Astrocyte (in vitro differentiated cells and primary cell): ENCODE measurements at regions not wholly inside any gene's neighbourhood (a gene's known extent, or its start where the extent isn't known, plus 50 kb on each side); places are given as distances from the start of the nearest gene placed in this dataset.
A peak's percentile ranks its signal among the peaks of the same experiment; 100 is the strongest.

Source experiments
- DNase-seq: peaks from one replicate; pipeline ENCODE4 v3.0.0-alpha.2; 2010; ENCODE audit warnings: low read depth
- FAIRE-seq: peaks from 2 replicates; lab custom pipeline; 2011; peaks lifted over from hg19 to GRCh38; lab: Jason Lieb, UNC
- H2AFZ ChIP-seq: 2 replicates; pipeline ENCODE4 v1.6.0; 2012; ENCODE audit warnings: low read depth, low read length, inconsistent platforms
- H3K27ac ChIP-seq: 2 replicates; pipeline ENCODE4 v1.5.1; 2011; ENCODE audit warnings: low read depth, low read length, inconsistent platforms
- H3K27me3 ChIP-seq: 2 replicates; pipeline ENCODE4 v1.6.0; 2011; ENCODE audit warnings: low read length, inconsistent platforms; ENCODE audit not compliant: insufficient read depth
- H3K36me3 ChIP-seq: 2 replicates; pipeline ENCODE4 v1.5.1; 2011; ENCODE audit warnings: low read length, inconsistent platforms; ENCODE audit not compliant: insufficient read depth
- H3K4me1 ChIP-seq: 2 replicates; pipeline ENCODE4 v1.5.1; 2011; ENCODE audit warnings: low read length, inconsistent platforms; ENCODE audit not compliant: insufficient read depth
- H3K4me2 ChIP-seq: 2 replicates; pipeline ENCODE4 v1.6.0; 2012; ENCODE audit warnings: low read length, inconsistent platforms
- H3K4me3 ChIP-seq: 2 replicates; pipeline ENCODE4 v1.5.1; 2011; ENCODE audit warnings: low read depth, mild to moderate bottlenecking, low read length, inconsistent platforms; ENCODE audit not compliant: insufficient read depth
- H3K79me2 ChIP-seq: 2 replicates; pipeline ENCODE4 v1.6.0; 2012; ENCODE audit warnings: mild to moderate bottlenecking, low read length, inconsistent platforms; ENCODE audit not compliant: insufficient read depth
- H3K9ac ChIP-seq: 2 replicates; pipeline ENCODE4 v1.6.0; 2012; ENCODE audit warnings: mild to moderate bottlenecking, low read length, inconsistent platforms
- H3K9me3 ChIP-seq: 2 replicates; pipeline ENCODE4 v1.5.1; 2012; ENCODE audit warnings: low read depth, mild to moderate bottlenecking, low read length, inconsistent platforms; ENCODE audit not compliant: insufficient read depth
- H4K20me1 ChIP-seq: 2 replicates; pipeline ENCODE4 v1.6.0; 2012; ENCODE audit warnings: low read length, inconsistent platforms; ENCODE audit not compliant: insufficient read depth
- H3K27ac Mint-ChIP-seq: one replicate; pipeline ENCODE4 v1.8.0; 2021; ENCODE audit warnings: mild to moderate bottlenecking, mixed read lengths; ENCODE audit not compliant: unreplicated experiment
- H3K27me3 Mint-ChIP-seq: one replicate; pipeline ENCODE4 v1.8.0; 2021; ENCODE audit warnings: low read depth, mixed read lengths; ENCODE audit not compliant: unreplicated experiment
- H3K36me3 Mint-ChIP-seq: one replicate; pipeline ENCODE4 v1.8.0; 2021; ENCODE audit warnings: low read depth, mixed read lengths; ENCODE audit not compliant: unreplicated experiment
- H3K4me1 Mint-ChIP-seq: one replicate; pipeline ENCODE4 v1.8.0; 2021; ENCODE audit warnings: low read depth, mixed read lengths; ENCODE audit not compliant: unreplicated experiment
- H3K4me3 Mint-ChIP-seq: one replicate; pipeline ENCODE4 v1.8.0; 2021; ENCODE audit warnings: mild to moderate bottlenecking, moderate library complexity, mixed read lengths; ENCODE audit not compliant: unreplicated experiment
- H3K9me3 Mint-ChIP-seq: one replicate; pipeline ENCODE4 v1.8.0; 2021; ENCODE audit warnings: mild to moderate bottlenecking, mixed read lengths; ENCODE audit not compliant: unreplicated experiment
- EZH2 ChIP-seq: IDR thresholded peaks from 2 replicates; pipeline ENCODE4 v1.6.1; 2012; ENCODE audit warnings: mild to moderate bottlenecking, low read length, inconsistent platforms; ENCODE audit not compliant: insufficient read depth
- TF ChIP-seq, protein P1 (sequence below): IDR thresholded peaks from 2 replicates; pipeline ENCODE4 v1.5.1; 2011; ENCODE audit warnings: low read depth, mild to moderate bottlenecking, inconsistent platforms, low read length, moderate library complexity; ENCODE audit not compliant: insufficient read depth

DNA sequence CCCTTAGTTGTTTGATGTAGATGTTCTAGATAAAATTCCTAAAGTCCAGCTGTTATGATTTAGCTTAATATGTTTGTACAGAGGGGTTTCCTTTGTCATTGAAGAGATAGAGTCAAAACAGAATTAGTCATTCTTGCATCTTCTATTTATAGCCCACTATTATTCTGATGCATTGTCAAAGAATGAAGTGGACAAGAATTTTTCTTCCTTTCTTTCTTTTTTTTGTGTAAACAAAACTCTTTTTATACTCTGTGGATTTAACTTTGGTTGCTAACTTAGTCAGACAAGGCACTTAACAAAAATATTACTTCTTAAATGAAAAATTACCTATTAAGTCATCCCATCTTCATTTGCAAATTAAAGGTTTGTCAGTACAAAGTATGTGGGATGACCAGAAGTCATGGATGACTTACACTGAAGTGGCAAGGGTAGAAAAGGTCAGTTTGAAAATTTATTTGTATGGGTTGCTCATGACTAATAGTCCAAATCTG, 215.6 kb upstream of the DDHD1 start:
- Histone ChIP-seq H2AFZ (no peak overlapping the region), H3K36me3 (no peaks in the 10 kb centered on the region), H3K9ac (peak overlapping the region; percentile 29), H3K79me2 (no peaks in the 10 kb centered on the region), H3K27ac (peak overlapping the region; percentile 53), H3K27me3 (no peaks in the 10 kb centered on the region), H3K4me1 (peaks cover 32% of the 10 kb centered on the region), H4K20me1 (no peaks in the 10 kb centered on the region), H3K4me3 (no peak overlapping the region), H3K4me2 (peak overlapping the region; percentile 53), H3K9me3 (no peaks in the 10 kb centered on the region)
- no peaks in the 10 kb centered on the region for H3K36me3 Mint-ChIP-seq
- TF ChIP-seq, protein P1, sequence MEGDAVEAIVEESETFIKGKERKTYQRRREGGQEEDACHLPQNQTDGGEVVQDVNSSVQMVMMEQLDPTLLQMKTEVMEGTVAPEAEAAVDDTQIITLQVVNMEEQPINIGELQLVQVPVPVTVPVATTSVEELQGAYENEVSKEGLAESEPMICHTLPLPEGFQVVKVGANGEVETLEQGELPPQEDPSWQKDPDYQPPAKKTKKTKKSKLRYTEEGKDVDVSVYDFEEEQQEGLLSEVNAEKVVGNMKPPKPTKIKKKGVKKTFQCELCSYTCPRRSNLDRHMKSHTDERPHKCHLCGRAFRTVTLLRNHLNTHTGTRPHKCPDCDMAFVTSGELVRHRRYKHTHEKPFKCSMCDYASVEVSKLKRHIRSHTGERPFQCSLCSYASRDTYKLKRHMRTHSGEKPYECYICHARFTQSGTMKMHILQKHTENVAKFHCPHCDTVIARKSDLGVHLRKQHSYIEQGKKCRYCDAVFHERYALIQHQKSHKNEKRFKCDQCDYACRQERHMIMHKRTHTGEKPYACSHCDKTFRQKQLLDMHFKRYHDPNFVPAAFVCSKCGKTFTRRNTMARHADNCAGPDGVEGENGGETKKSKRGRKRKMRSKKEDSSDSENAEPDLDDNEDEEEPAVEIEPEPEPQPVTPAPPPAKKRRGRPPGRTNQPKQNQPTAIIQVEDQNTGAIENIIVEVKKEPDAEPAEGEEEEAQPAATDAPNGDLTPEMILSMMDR, result no peak
- TF ChIP-seq EZH2, result no peak
- peaks cover 18% of the 10 kb centered on the region for H3K4me1 Mint-ChIP-seq
- H3K27me3 Mint-ChIP-seq, result no peaks in the 10 kb centered on the region
- no peaks in the 10 kb centered on the region for H3K9me3 Mint-ChIP-seq
- H3K4me3 Mint-ChIP-seq, result no peak overlapping the region
- H3K27ac Mint-ChIP-seq, result peak overlapping the region; percentile 31
- DNase-seq (peak; percentile 91), FAIRE-seq (peak; percentile 29)

DNA sequence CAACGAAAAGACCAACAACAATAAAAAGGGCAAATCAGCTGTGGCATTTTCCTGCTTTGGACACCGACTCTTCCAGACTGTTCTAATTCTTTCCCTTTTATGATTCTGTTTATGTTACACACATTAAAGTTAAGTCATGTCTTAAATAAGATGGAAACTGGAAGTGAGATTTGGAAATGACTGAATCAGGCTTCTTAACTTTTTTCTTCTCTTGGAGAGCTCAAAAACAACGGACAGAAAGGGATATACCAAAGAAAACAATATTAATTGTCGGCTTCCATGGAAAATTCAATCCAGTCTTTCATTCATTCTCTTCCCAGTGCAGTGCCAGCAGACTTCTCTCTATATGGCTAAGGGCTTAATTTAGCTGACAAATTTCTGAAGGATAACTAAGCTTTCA, 214.9 kb upstream of the DDHD1 start:
- DNase-seq (no peak), FAIRE-seq (no peak)
- no peaks in the 10 kb centered on the region for H3K36me3 ChIP-seq
- no peak overlapping the region for H2AFZ ChIP-seq
- H3K79me2 ChIP-seq, result no peaks in the 10 kb centered on the region
- no peaks in the 10 kb centered on the region for H3K9me3 ChIP-seq
- TF ChIP-seq EZH2, result no peak
- TF ChIP-seq, protein P1, result no peak
- no peaks in the 10 kb centered on the region for H3K9me3 Mint-ChIP-seq
- no peaks in the 10 kb centered on the region for H3K36me3 Mint-ChIP-seq
- H3K4me1 ChIP-seq, result peaks cover 32% of the 10 kb centered on the region
- H3K27me3 ChIP-seq, result no peaks in the 10 kb centered on the region
- H3K4me1 Mint-ChIP-seq, result peaks cover 18% of the 10 kb centered on the region
- peak overlapping the region; percentile 53 for H3K27ac ChIP-seq
- H3K9ac ChIP-seq, result peak overlapping the region; percentile 29
- peak overlapping the region; percentile 13 for H3K27ac Mint-ChIP-seq
- H3K4me3 ChIP-seq, result no peak overlapping the region
- H3K27me3 Mint-ChIP-seq, result no peaks in the 10 kb centered on the region
- H3K4me3 Mint-ChIP-seq, result no peak overlapping the region
- H4K20me1 ChIP-seq, result no peaks in the 10 kb centered on the region
- peak overlapping the region; percentile 53 for H3K4me2 ChIP-seq

DNA sequence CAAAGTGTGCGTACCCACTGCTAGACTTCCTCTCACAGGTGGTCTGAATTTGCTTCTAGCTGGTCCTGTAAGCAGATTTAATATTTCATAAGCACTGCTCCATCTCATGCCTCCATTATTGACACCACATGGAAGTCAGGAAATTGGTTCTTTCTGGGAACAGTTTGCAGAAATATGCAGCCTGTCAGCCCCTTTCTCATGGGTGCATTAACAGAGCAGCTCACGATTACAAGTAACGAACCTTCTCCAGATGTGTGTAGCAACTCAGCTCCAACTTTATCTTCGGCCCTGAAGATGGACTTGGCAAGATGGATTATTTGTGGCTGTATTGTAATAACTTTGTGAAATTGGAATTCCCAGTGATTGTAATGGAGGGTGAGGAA, 214.5 kb upstream of the DDHD1 start:
- Mint-ChIP-seq H3K27me3 (no peaks in the 10 kb centered on the region), H3K36me3 (no peaks in the 10 kb centered on the region), H3K9me3 (no peaks in the 10 kb centered on the region), H3K4me1 (peaks cover 18% of the 10 kb centered on the region), H3K27ac (no peak overlapping the region), H3K4me3 (no peak overlapping the region)
- no peak for FAIRE-seq
- no peaks in the 10 kb centered on the region for H3K79me2 ChIP-seq
- no peaks in the 10 kb centered on the region for H4K20me1 ChIP-seq
- no peaks in the 10 kb centered on the region for H3K36me3 ChIP-seq
- peak; percentile 48 for DNase-seq
- H2AFZ ChIP-seq, result no peak overlapping the region
- H3K9ac ChIP-seq, result peak overlapping the region; percentile 16
- no peaks in the 10 kb centered on the region for H3K9me3 ChIP-seq
- peak overlapping the region; percentile 8 for H3K4me3 ChIP-seq
- no peaks in the 10 kb centered on the region for H3K27me3 ChIP-seq
- H3K4me1 ChIP-seq, result peaks cover 32% of the 10 kb centered on the region
- peak overlapping the region; percentile 53 for H3K27ac ChIP-seq
- TF ChIP-seq, protein P1, result no peak
- TF ChIP-seq EZH2, result no peak
- peak overlapping the region; percentile 53 for H3K4me2 ChIP-seq
